ENCODE measurements at regions not wholly inside any gene's neighbourhood (a gene's known extent, or its start where the extent isn't known, plus 50 kb on each side); places are given as distances from the start of the nearest gene placed in this dataset.

DNA sequence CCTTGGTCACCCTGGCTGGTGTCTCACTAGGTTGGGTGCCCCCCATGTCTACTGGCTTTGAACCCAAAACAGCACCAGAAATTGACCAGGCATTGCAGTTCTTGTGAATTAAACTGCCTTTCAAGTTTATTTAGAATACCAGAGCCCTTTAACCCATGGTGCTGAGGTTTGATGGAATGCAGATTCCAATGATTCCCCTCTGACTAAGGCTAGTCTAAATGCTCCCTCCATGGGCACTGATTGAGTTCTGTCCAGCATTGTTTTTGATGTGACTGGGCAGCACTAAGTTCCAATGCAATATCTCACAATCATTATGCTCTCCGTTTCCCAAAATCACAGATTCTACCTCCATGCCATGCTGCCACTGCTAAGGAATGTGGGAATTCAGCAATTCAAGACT is 1047.4 kb upstream of the LRRN3 start:
- TF ChIP-seq, protein P1, sequence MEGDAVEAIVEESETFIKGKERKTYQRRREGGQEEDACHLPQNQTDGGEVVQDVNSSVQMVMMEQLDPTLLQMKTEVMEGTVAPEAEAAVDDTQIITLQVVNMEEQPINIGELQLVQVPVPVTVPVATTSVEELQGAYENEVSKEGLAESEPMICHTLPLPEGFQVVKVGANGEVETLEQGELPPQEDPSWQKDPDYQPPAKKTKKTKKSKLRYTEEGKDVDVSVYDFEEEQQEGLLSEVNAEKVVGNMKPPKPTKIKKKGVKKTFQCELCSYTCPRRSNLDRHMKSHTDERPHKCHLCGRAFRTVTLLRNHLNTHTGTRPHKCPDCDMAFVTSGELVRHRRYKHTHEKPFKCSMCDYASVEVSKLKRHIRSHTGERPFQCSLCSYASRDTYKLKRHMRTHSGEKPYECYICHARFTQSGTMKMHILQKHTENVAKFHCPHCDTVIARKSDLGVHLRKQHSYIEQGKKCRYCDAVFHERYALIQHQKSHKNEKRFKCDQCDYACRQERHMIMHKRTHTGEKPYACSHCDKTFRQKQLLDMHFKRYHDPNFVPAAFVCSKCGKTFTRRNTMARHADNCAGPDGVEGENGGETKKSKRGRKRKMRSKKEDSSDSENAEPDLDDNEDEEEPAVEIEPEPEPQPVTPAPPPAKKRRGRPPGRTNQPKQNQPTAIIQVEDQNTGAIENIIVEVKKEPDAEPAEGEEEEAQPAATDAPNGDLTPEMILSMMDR (IDR thresholded peaks at IDR 0.05), result no peak
- TF ChIP-seq POLR2A (IDR thresholded peaks at IDR 0.05), result no peak

Data from right lobe of liver (tissue), 4 donors.